HTR-8/SVneo (cell line): ENCODE measurements at regions not wholly inside any gene's neighbourhood (a gene's known extent, or its start where the extent isn't known, plus 50 kb on each side); places are given as distances from the start of the nearest gene placed in this dataset.

Experiments
- DNase-seq: peaks from one replicate; pipeline ENCODE4 v3.0.0; 2011; ENCODE audit warnings: low spot score, mixed read lengths; ENCODE audit not compliant: insufficient read length
- FAIRE-seq: peaks from 2 replicates; lab custom pipeline; 2011; peaks lifted over from hg19 to GRCh38; lab: Jason Lieb, UNC

- FAIRE-seq (no peak), DNase-seq (no peak)
Measured at GRCh38 chr16:51085271-51085670, 65.8 kb downstream of the SALL1 start.

- no peak for DNase-seq
Measured at GRCh38 chr16:51084074-51084928, 66.8 kb downstream of the SALL1 start.

GRCh38 chr16:51072591-51072990 lies 78.5 kb downstream of the SALL1 start:
- FAIRE-seq (no peak), DNase-seq (no peak)

More at GRCh38 chr16:51084074-51084928, 66.8 kb downstream of the SALL1 start:
- no peak for FAIRE-seq

- no peak for DNase-seq
- no peak for FAIRE-seq
Measured at GRCh38 chr16:51071326-51071725, 79.7 kb downstream of the SALL1 start.

- FAIRE-seq (no peak), DNase-seq (no peak)
Measured at GRCh38 chr16:51067352-51067751, 83.7 kb downstream of the SALL1 start.

GRCh38 chr16:51062039-51062438 lies 89.0 kb downstream of the SALL1 start:
- FAIRE-seq (no peak), DNase-seq (no peak)

- DNase-seq, result no peak
- no peak for FAIRE-seq
Measured at GRCh38 chr16:51061328-51061727, 89.7 kb downstream of the SALL1 start.

GRCh38 chr16:51057969-51058337 lies 93.1 kb downstream of the SALL1 start:
- FAIRE-seq, result no peak

GRCh38 chr16:51057102-51057793 lies 93.8 kb downstream of the SALL1 start:
- no peak for FAIRE-seq
- DNase-seq, result no peak

More at GRCh38 chr16:51057969-51058337, 93.1 kb downstream of the SALL1 start:
- DNase-seq, result no peak

- no peak for DNase-seq
- FAIRE-seq, result no peak
Measured at GRCh38 chr16:51056331-51056730, 94.7 kb downstream of the SALL1 start.

GRCh38 chr16:51055434-51055833 lies 95.6 kb downstream of the SALL1 start:
- no peak for DNase-seq
- FAIRE-seq, result no peak

- no peak for FAIRE-seq
- no peak for DNase-seq
Measured at GRCh38 chr16:51053775-51054174, 97.3 kb downstream of the SALL1 start.

GRCh38 chr16:51051671-51052070 lies 99.4 kb downstream of the SALL1 start:
- FAIRE-seq (no peak), DNase-seq (no peak)

- DNase-seq (no peak), FAIRE-seq (no peak)
Measured at GRCh38 chr16:51050377-51050706, 100.7 kb downstream of the SALL1 start.

- FAIRE-seq, result no peak
- no peak for DNase-seq
Measured at GRCh38 chr16:51049678-51050376, 101.2 kb downstream of the SALL1 start.

GRCh38 chr16:51049276-51049675 lies 101.8 kb downstream of the SALL1 start:
- FAIRE-seq, result no peak
- DNase-seq, result no peak

GRCh38 chr16:51048544-51048943 lies 102.5 kb downstream of the SALL1 start:
- FAIRE-seq (no peak), DNase-seq (no peak)

GRCh38 chr16:51045794-51046193 lies 105.3 kb downstream of the SALL1 start:
- no peak for FAIRE-seq
- DNase-seq, result no peak

GRCh38 chr16:51045186-51045585 lies 105.9 kb downstream of the SALL1 start:
- DNase-seq (no peak), FAIRE-seq (no peak)

GRCh38 chr16:51041546-51041945 lies 109.5 kb downstream of the SALL1 start:
- DNase-seq, result no peak
- FAIRE-seq, result no peak

GRCh38 chr16:51040637-51041036 lies 110.4 kb downstream of the SALL1 start:
- FAIRE-seq (no peak), DNase-seq (no peak)
